ENCODE measurements at regions not wholly inside any gene's neighbourhood (a gene's known extent, or its start where the extent isn't known, plus 50 kb on each side); places are given as distances from the start of the nearest gene placed in this dataset.

GRCh38 chr3:168834558-168834957, 738.8 kb upstream of the GOLIM4 start:
- H3K4me3 ChIP-seq = no peak overlapping the region
- no peaks in the 10 kb centered on the region for H3K4me1 ChIP-seq
- ATAC-seq (no peak), DNase-seq (no peak)
- H3K27ac ChIP-seq = no peak overlapping the region
- H3K9me3 ChIP-seq = no peaks in the 10 kb centered on the region
- no peak for TF ChIP-seq CTCF (IDR thresholded peaks at IDR 0.05)
- no peaks in the 10 kb centered on the region for H3K27me3 ChIP-seq
- intact Hi-C loops (cut with DNase I) = no loop called here
- H3K36me3 ChIP-seq = no peaks in the 10 kb centered on the region

GRCh38 chr3:168828943-168829342, 733.2 kb upstream of the GOLIM4 start:
- H3K27me3 ChIP-seq = no peaks in the 10 kb centered on the region
- H3K4me3 ChIP-seq = no peak overlapping the region
- H3K9me3 ChIP-seq = no peaks in the 10 kb centered on the region
- no peaks in the 10 kb centered on the region for H3K4me1 ChIP-seq
- intact Hi-C loops (cut with DNase I) = no loop called here
- ATAC-seq (no peak), DNase-seq (no peak)
- no peak for TF ChIP-seq CTCF (IDR thresholded peaks at IDR 0.05)
- H3K27ac ChIP-seq = no peak overlapping the region
- no peaks in the 10 kb centered on the region for H3K36me3 ChIP-seq

GRCh38 chr3:168828536-168828935, 732.8 kb upstream of the GOLIM4 start:
- H3K27me3 ChIP-seq = no peaks in the 10 kb centered on the region
- no peak overlapping the region for H3K27ac ChIP-seq
- no peaks in the 10 kb centered on the region for H3K4me1 ChIP-seq
- DNase-seq (no peak), ATAC-seq (no peak)
- no peaks in the 10 kb centered on the region for H3K9me3 ChIP-seq
- no peak overlapping the region for H3K4me3 ChIP-seq
- intact Hi-C loops (cut with DNase I) = no loop called here
- no peak for TF ChIP-seq CTCF (IDR thresholded peaks at IDR 0.05)
- no peaks in the 10 kb centered on the region for H3K36me3 ChIP-seq

- Histone ChIP-seq H3K4me3 (no peak overlapping the region), H3K9me3 (no peaks in the 10 kb centered on the region), H3K27me3 (no peaks in the 10 kb centered on the region), H3K36me3 (no peaks in the 10 kb centered on the region), H3K4me1 (no peaks in the 10 kb centered on the region), H3K27ac (no peak overlapping the region)
- intact Hi-C loops (cut with DNase I) = no loop called here
- DNase-seq (no peak), ATAC-seq (no peak)
- TF ChIP-seq CTCF (IDR thresholded peaks at IDR 0.05) = no peak
These were observed 732.3 kb upstream of the GOLIM4 start for GRCh38 chr3:168828014-168828413.

DNA sequence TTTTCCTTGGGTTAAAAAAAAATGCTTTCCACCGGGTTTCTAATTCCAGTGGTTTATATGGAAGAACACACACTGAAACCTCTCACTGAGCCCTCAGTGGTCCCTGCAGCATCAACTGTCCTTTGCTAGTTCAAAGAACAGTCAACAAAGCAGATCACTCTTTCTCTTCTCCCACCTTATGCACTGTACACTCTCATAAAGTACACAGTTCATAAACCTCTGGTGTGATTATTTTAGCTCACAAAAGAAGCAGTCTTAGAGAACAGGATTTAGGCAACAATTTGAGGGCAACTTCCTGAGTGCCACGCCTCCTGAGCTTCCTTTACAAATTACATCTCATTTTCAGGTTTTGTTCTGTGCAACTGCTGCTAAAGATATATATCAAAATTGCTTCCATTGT, 728.4 kb upstream of the GOLIM4 start:
- Histone ChIP-seq H3K36me3 (no peaks in the 10 kb centered on the region), H3K4me1 (no peaks in the 10 kb centered on the region), H3K27me3 (no peaks in the 10 kb centered on the region), H3K4me3 (no peak overlapping the region), H3K9me3 (no peaks in the 10 kb centered on the region), H3K27ac (no peak overlapping the region)
- DNase-seq = no peak
- TF ChIP-seq CTCF (IDR thresholded peaks at IDR 0.05) = no peak
- intact Hi-C loops (cut with DNase I) = no loop called here
- no peak for ATAC-seq

DNA sequence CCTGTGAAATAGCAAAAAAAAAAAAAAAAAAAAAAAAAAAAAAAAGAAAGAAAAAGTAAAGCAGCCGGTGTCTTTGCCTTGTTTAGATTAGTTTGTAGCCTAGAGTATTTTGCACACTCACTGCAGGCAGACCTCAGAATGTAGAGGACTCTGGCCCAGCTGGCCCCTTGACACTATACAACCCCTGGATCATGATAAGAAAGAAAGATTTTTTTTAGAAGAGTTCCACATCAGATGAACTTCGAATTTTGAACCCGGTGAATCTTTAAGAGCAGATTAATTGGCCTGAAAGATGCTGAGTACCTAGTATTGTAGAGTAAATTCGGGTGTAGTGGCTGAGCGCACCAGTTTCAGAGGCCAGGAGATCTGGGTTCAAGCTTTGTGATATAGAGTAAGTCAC, 727.7 kb upstream of the GOLIM4 start:
- Histone ChIP-seq H3K4me3 (no peak overlapping the region), H3K27ac (no peak overlapping the region), H3K4me1 (no peaks in the 10 kb centered on the region), H3K27me3 (no peaks in the 10 kb centered on the region), H3K36me3 (no peaks in the 10 kb centered on the region), H3K9me3 (no peaks in the 10 kb centered on the region)
- intact Hi-C loops (cut with DNase I) = no loop called here
- no peak for DNase-seq
- TF ChIP-seq CTCF (IDR thresholded peaks at IDR 0.05) = no peak
- ATAC-seq = no peak
